ENCODE measurements at regions not wholly inside any gene's neighbourhood (a gene's known extent, or its start where the extent isn't known, plus 50 kb on each side); places are given as distances from the start of the nearest gene placed in this dataset.

DNA sequence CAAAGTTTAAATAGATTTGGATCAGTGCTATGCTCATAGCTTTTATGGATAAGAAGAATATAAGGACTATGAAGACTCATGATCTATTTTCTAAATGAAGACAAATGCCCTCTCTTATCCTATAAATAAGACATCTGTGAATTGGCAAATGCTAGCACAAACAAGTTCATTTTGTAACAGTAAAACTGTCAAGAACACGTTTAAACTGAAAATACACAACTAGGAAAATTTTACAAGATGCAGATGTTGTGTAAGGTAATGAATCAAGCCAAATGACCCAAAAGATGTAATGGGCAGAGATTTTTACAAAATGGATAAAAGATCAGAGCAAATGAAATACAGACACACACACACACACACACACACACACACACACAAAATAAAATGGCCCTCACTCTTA, 180.5 kb downstream of the MOXD1 start:
- no peak overlapping the region for H3K4me3 ChIP-seq (ENCODE audit: low read depth, low read length, poor library complexity, severe bottlenecking)
- H3K27me3 ChIP-seq (ENCODE audit: insufficient read depth, low read length): no peaks in the 10 kb centered on the region
- H3K9me2 ChIP-seq (ENCODE audit: low read depth, low read length): no peaks in the 10 kb centered on the region
- H3K36me3 ChIP-seq (ENCODE audit: insufficient read depth, low read length): no peaks in the 10 kb centered on the region
- H3K4me1 ChIP-seq (ENCODE audit: insufficient read depth, low read length, severe bottlenecking): no peaks in the 10 kb centered on the region
- H3K27ac ChIP-seq (ENCODE audit: low read depth, low read length, poor library complexity, severe bottlenecking): no peak overlapping the region
- TF ChIP-seq, protein P1, sequence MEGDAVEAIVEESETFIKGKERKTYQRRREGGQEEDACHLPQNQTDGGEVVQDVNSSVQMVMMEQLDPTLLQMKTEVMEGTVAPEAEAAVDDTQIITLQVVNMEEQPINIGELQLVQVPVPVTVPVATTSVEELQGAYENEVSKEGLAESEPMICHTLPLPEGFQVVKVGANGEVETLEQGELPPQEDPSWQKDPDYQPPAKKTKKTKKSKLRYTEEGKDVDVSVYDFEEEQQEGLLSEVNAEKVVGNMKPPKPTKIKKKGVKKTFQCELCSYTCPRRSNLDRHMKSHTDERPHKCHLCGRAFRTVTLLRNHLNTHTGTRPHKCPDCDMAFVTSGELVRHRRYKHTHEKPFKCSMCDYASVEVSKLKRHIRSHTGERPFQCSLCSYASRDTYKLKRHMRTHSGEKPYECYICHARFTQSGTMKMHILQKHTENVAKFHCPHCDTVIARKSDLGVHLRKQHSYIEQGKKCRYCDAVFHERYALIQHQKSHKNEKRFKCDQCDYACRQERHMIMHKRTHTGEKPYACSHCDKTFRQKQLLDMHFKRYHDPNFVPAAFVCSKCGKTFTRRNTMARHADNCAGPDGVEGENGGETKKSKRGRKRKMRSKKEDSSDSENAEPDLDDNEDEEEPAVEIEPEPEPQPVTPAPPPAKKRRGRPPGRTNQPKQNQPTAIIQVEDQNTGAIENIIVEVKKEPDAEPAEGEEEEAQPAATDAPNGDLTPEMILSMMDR (IDR thresholded peaks at IDR 0.05; ENCODE audit: low read length): no peak
- H3K9ac ChIP-seq (ENCODE audit: low read length): no peak overlapping the region
- no peaks in the 10 kb centered on the region for H3K79me2 ChIP-seq (ENCODE audit: insufficient read depth, low read length)
- no peak overlapping the region for H3K4me2 ChIP-seq (ENCODE audit: low read length)
- H2AFZ ChIP-seq (ENCODE audit: low read length): no peak overlapping the region
- H3K9me3 ChIP-seq (ENCODE audit: low read length): no peaks in the 10 kb centered on the region
- no peaks in the 10 kb centered on the region for H3F3A ChIP-seq (ENCODE audit: insufficient read depth, low read length)
- H4K20me1 ChIP-seq (ENCODE audit: insufficient read depth, low read length): no peaks in the 10 kb centered on the region

DNA sequence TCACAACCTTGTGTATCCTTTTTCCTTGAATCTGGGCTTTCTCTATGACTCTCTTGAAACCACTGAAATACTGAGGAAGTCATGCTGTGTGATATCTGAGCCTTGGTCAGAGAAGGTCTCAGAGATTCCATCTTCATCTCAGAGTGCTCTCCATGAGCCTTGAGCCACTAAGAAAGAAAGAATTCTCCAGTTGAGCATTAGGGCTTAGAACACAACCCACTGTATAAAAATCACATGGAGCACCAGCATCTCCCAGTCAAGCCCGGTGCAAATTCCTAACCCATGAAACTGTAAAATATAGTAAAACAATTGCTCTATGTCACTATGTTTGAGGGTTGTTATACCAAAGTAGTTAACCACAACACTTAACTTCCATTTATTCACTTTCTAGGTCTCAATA, 181.4 kb downstream of the MOXD1 start:
- H3K9me3 ChIP-seq (ENCODE audit: low read length): no peaks in the 10 kb centered on the region
- no peaks in the 10 kb centered on the region for H3F3A ChIP-seq (ENCODE audit: insufficient read depth, low read length)
- H4K20me1 ChIP-seq (ENCODE audit: insufficient read depth, low read length): no peaks in the 10 kb centered on the region
- TF ChIP-seq, protein P1 (IDR thresholded peaks at IDR 0.05; ENCODE audit: low read length): no peak
- TF ChIP-seq EZH2 (IDR thresholded peaks at IDR 0.05; ENCODE audit: borderline replicate concordance, low read length): no peak
- H3K4me2 ChIP-seq (ENCODE audit: low read length): no peak overlapping the region
- no peak overlapping the region for H2AFZ ChIP-seq (ENCODE audit: low read length)
- H3K79me2 ChIP-seq (ENCODE audit: insufficient read depth, low read length): no peaks in the 10 kb centered on the region
- H3K27me3 ChIP-seq (ENCODE audit: insufficient read depth, low read length): no peaks in the 10 kb centered on the region
- no peak overlapping the region for H3K4me3 ChIP-seq (ENCODE audit: low read depth, low read length, poor library complexity, severe bottlenecking)
- H3K9me2 ChIP-seq (ENCODE audit: low read depth, low read length): no peaks in the 10 kb centered on the region
- no peaks in the 10 kb centered on the region for H3K4me1 ChIP-seq (ENCODE audit: insufficient read depth, low read length, severe bottlenecking)
- H3K9ac ChIP-seq (ENCODE audit: low read length): no peak overlapping the region
- no peaks in the 10 kb centered on the region for H3K36me3 ChIP-seq (ENCODE audit: insufficient read depth, low read length)
- H3K27ac ChIP-seq (ENCODE audit: low read depth, low read length, poor library complexity, severe bottlenecking): no peak overlapping the region

DNA sequence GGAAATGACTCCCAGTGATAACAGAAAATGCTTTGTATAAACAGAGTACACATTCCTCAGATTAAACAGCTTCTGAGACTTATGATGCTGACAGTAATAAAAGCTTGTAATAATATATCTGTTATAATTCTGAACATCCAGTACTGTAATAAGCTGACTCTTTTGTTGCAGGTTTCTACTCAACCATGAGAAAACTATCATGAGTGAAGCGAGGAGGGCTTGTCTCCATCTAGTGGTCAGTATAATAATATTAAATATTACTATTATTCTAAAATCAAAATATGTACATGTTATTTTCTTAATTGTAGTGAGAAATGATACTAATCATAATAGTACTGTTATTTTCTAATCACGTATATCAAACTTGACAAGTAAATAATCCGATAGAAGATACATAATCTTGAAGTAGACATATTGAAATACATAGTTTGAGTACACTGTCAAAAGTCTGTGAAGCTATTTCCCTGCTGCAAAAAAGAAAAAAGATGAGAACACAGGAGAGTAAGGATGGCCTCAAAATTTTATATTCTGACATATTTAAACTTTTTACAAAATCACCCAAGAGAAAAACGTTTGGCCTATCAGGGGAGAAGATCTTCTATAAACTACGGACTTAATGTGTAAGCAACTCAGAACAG, 183.1 kb downstream of the MOXD1 start:
- TF ChIP-seq, protein P1 (IDR thresholded peaks at IDR 0.05; ENCODE audit: low read length): peak; percentile 27; the same call in 1 of the 2 replicates
- no peak for TF ChIP-seq EZH2 (IDR thresholded peaks at IDR 0.05; ENCODE audit: borderline replicate concordance, low read length)
- H3K36me3 ChIP-seq (ENCODE audit: insufficient read depth, low read length): no peaks in the 10 kb centered on the region
- H3K9ac ChIP-seq (ENCODE audit: low read length): no peak overlapping the region
- no peak overlapping the region for H3K4me2 ChIP-seq (ENCODE audit: low read length)
- H2AFZ ChIP-seq (ENCODE audit: low read length): no peak overlapping the region
- H3K9me3 ChIP-seq (ENCODE audit: low read length): no peaks in the 10 kb centered on the region
- H3K27ac ChIP-seq (ENCODE audit: low read depth, low read length, poor library complexity, severe bottlenecking): no peak overlapping the region
- no peaks in the 10 kb centered on the region for H3F3A ChIP-seq (ENCODE audit: insufficient read depth, low read length)
- H3K79me2 ChIP-seq (ENCODE audit: insufficient read depth, low read length): no peaks in the 10 kb centered on the region
- H3K4me1 ChIP-seq (ENCODE audit: insufficient read depth, low read length, severe bottlenecking): no peaks in the 10 kb centered on the region
- no peaks in the 10 kb centered on the region for H4K20me1 ChIP-seq (ENCODE audit: insufficient read depth, low read length)
- H3K4me3 ChIP-seq (ENCODE audit: low read depth, low read length, poor library complexity, severe bottlenecking): no peak overlapping the region
- H3K9me2 ChIP-seq (ENCODE audit: low read depth, low read length): no peaks in the 10 kb centered on the region
- H3K27me3 ChIP-seq (ENCODE audit: insufficient read depth, low read length): no peaks in the 10 kb centered on the region
